Stimulated activated CD8-positive, alpha-beta memory T cell treated with anti-CD3 and anti-CD28 coated beads, Interleukin-4, amount 100 ng/mL, for 48 hours (primary cell): ENCODE measurements at regions not wholly inside any gene's neighbourhood (a gene's known extent, or its start where the extent isn't known, plus 50 kb on each side); places are given as distances from the start of the nearest gene placed in this dataset.
"Not testable (repeated sequence)": the region's sequence is repeated elsewhere in the genome, so short reads cannot be mapped to it uniquely, and the experiment has no call there.

ENCODE experiments used
- DNase-seq: peaks from one replicate; pipeline ENCODE4 v3.0.0-alpha.2; 2020

- DNase-seq: no peak
Measured at GRCh38 chr10:64368298-64368697, 847.1 kb downstream of the REEP3 start.

- DNase-seq: no peak
Measured at GRCh38 chr10:64369885-64370773, 848.9 kb downstream of the REEP3 start.

GRCh38 chr10:64374346-64374745 lies 853.1 kb downstream of the REEP3 start:
- no peak for DNase-seq

GRCh38 chr10:64376167-64376566 lies 855.0 kb downstream of the REEP3 start:
- no peak for DNase-seq

GRCh38 chr10:64379898-64380297 lies 858.7 kb downstream of the REEP3 start:
- no peak for DNase-seq

- no peak for DNase-seq
Measured at GRCh38 chr10:64385355-64385754, 864.2 kb downstream of the REEP3 start.

GRCh38 chr10:64394744-64395143 lies 873.5 kb downstream of the REEP3 start:
- DNase-seq: no peak

GRCh38 chr10:64396105-64396708 lies 875.0 kb downstream of the REEP3 start:
- DNase-seq: no peak

- no peak for DNase-seq
Measured at GRCh38 chr10:64397125-64397524, 875.9 kb downstream of the REEP3 start.

- no peak for DNase-seq
Measured at GRCh38 chr10:64408391-64409183, 887.4 kb downstream of the REEP3 start.

GRCh38 chr10:64409349-64409748 lies 888.1 kb downstream of the REEP3 start:
- no peak for DNase-seq

GRCh38 chr10:64416011-64416410 lies 894.8 kb downstream of the REEP3 start:
- DNase-seq: no peak

GRCh38 chr10:64419461-64419860 lies 898.3 kb downstream of the REEP3 start:
- DNase-seq: no peak

GRCh38 chr10:64426745-64427144 lies 905.5 kb downstream of the REEP3 start:
- no peak for DNase-seq

GRCh38 chr10:64430690-64431323 lies 909.6 kb downstream of the REEP3 start:
- DNase-seq: no peak

- not testable (repeated sequence) for DNase-seq
Measured at GRCh38 chr10:64441872-64442271, 920.7 kb downstream of the REEP3 start.

GRCh38 chr10:64444163-64444562 lies 923.0 kb downstream of the REEP3 start:
- no peak for DNase-seq

- DNase-seq: no peak
Measured at GRCh38 chr10:64444564-64444963, 923.4 kb downstream of the REEP3 start.

- no peak for DNase-seq
Measured at GRCh38 chr10:64449603-64450002, 928.4 kb downstream of the REEP3 start.

GRCh38 chr10:64450312-64450711 lies 929.1 kb downstream of the REEP3 start:
- no peak for DNase-seq

- no peak for DNase-seq
Measured at GRCh38 chr10:64454962-64455361, 933.8 kb downstream of the REEP3 start.

- no peak for DNase-seq
Measured at GRCh38 chr10:64458306-64458705, 937.1 kb downstream of the REEP3 start.

GRCh38 chr10:64463406-64463805 lies 942.2 kb downstream of the REEP3 start:
- DNase-seq: no peak
